H7 (cell line): ENCODE measurements at regions not wholly inside any gene's neighbourhood (a gene's known extent, or its start where the extent isn't known, plus 50 kb on each side); places are given as distances from the start of the nearest gene placed in this dataset.
"Not testable (repeated sequence)": the region's sequence is repeated elsewhere in the genome, so short reads cannot be mapped to it uniquely, and the experiment has no call there.

Experiments used
- DNase-seq: peaks from one replicate; pipeline ENCODE4 v3.0.0; 2012
- H3K27me3 ChIP-seq: 2 replicates; pipeline ENCODE4 v1.6.0; 2011; ENCODE audit warnings: mild to moderate bottlenecking, low read length; ENCODE audit not compliant: control insufficient read depth, insufficient read depth
- H3K36me3 ChIP-seq: replicated peaks from 2 replicates; pipeline ENCODE4 v1.5.1; 2011; ENCODE audit warnings: low read length; ENCODE audit not compliant: control insufficient read depth, insufficient read depth
- H3K4me3 ChIP-seq: 2 replicates; pipeline ENCODE4 v1.5.1; 2011; ENCODE audit warnings: low read depth, mild to moderate bottlenecking, control low read depth, low read length, moderate library complexity; ENCODE audit not compliant: insufficient read depth

GRCh38 chr21:23858878-23859277 lies 1748.4 kb downstream of the MRPL39 start:
- Histone ChIP-seq H3K4me3 (no peak overlapping the region), H3K36me3 (no peaks in the 10 kb centered on the region), H3K27me3 (no peaks in the 10 kb centered on the region)
- no peak for DNase-seq

- peak; percentile 5 for DNase-seq
- no peaks in the 10 kb centered on the region for H3K36me3 ChIP-seq
- H3K27me3 ChIP-seq: no peaks in the 10 kb centered on the region
- no peak overlapping the region for H3K4me3 ChIP-seq
These were observed 1753.4 kb downstream of the MRPL39 start for GRCh38 chr21:23853796-23854379.

- no peaks in the 10 kb centered on the region for H3K36me3 ChIP-seq
- no peak overlapping the region for H3K4me3 ChIP-seq
- no peak for DNase-seq
- no peaks in the 10 kb centered on the region for H3K27me3 ChIP-seq
These were observed 1769.7 kb downstream of the MRPL39 start for GRCh38 chr21:23837564-23837963.

GRCh38 chr21:23822760-23823159 lies 1784.5 kb downstream of the MRPL39 start:
- DNase-seq: no peak
- H3K4me3 ChIP-seq: no peak overlapping the region
- H3K36me3 ChIP-seq: no peaks in the 10 kb centered on the region
- no peaks in the 10 kb centered on the region for H3K27me3 ChIP-seq

- H3K27me3 ChIP-seq: no peaks in the 10 kb centered on the region
- no peak overlapping the region for H3K4me3 ChIP-seq
- DNase-seq: no peak
- H3K36me3 ChIP-seq: no peaks in the 10 kb centered on the region
These were observed 1789.9 kb downstream of the MRPL39 start for GRCh38 chr21:23817337-23817736.

- no peak for DNase-seq
- H3K36me3 ChIP-seq: no peaks in the 10 kb centered on the region
- H3K27me3 ChIP-seq: no peaks in the 10 kb centered on the region
- H3K4me3 ChIP-seq: no peak overlapping the region
These were observed 1794.8 kb downstream of the MRPL39 start for GRCh38 chr21:23812485-23812884.

- H3K4me3 ChIP-seq: no peak overlapping the region
- no peaks in the 10 kb centered on the region for H3K27me3 ChIP-seq
- no peaks in the 10 kb centered on the region for H3K36me3 ChIP-seq
- DNase-seq: no peak
These were observed 1795.5 kb downstream of the MRPL39 start for GRCh38 chr21:23811805-23812204.

- DNase-seq: no peak
- no peaks in the 10 kb centered on the region for H3K36me3 ChIP-seq
- H3K27me3 ChIP-seq: no peaks in the 10 kb centered on the region
- no peak overlapping the region for H3K4me3 ChIP-seq
These were observed 1797.7 kb downstream of the MRPL39 start for GRCh38 chr21:23809573-23809972.

GRCh38 chr21:23806966-23807548 lies 1800.2 kb downstream of the MRPL39 start:
- not testable (repeated sequence) for H3K36me3 ChIP-seq, H3K4me3 ChIP-seq, H3K27me3 ChIP-seq, DNase-seq

GRCh38 chr21:23804866-23805265 lies 1802.4 kb downstream of the MRPL39 start:
- Histone ChIP-seq H3K27me3 (no peaks in the 10 kb centered on the region), H3K4me3 (no peak overlapping the region), H3K36me3 (no peaks in the 10 kb centered on the region)
- DNase-seq: no peak

- H3K27me3 ChIP-seq: no peaks in the 10 kb centered on the region
- no peak overlapping the region for H3K4me3 ChIP-seq
- DNase-seq: no peak
- H3K36me3 ChIP-seq: no peaks in the 10 kb centered on the region
These were observed 1806.0 kb downstream of the MRPL39 start for GRCh38 chr21:23801292-23801691.

GRCh38 chr21:23799376-23799775 lies 1807.9 kb downstream of the MRPL39 start:
- Histone ChIP-seq H3K36me3 (no peaks in the 10 kb centered on the region), H3K4me3 (no peak overlapping the region), H3K27me3 (no peaks in the 10 kb centered on the region)
- DNase-seq: no peak

- Histone ChIP-seq H3K36me3 (no peaks in the 10 kb centered on the region), H3K4me3 (no peak overlapping the region), H3K27me3 (no peaks in the 10 kb centered on the region)
- no peak for DNase-seq
These were observed 1815.0 kb downstream of the MRPL39 start for GRCh38 chr21:23792300-23792699.

GRCh38 chr21:23789864-23790263 lies 1817.4 kb downstream of the MRPL39 start:
- no peaks in the 10 kb centered on the region for H3K27me3 ChIP-seq
- no peak overlapping the region for H3K4me3 ChIP-seq
- DNase-seq: no peak
- H3K36me3 ChIP-seq: no peaks in the 10 kb centered on the region

GRCh38 chr21:23780326-23780725 lies 1827.0 kb downstream of the MRPL39 start:
- no peak for DNase-seq
- Histone ChIP-seq H3K27me3 (no peaks in the 10 kb centered on the region), H3K4me3 (no peak overlapping the region), H3K36me3 (no peaks in the 10 kb centered on the region)

GRCh38 chr21:23743821-23744220 lies 1863.5 kb downstream of the MRPL39 start:
- Histone ChIP-seq H3K36me3 (no peaks in the 10 kb centered on the region), H3K4me3 (no peak overlapping the region), H3K27me3 (no peaks in the 10 kb centered on the region)
- DNase-seq: no peak
